ENCODE measurements at regions not wholly inside any gene's neighbourhood (a gene's known extent, or its start where the extent isn't known, plus 50 kb on each side); places are given as distances from the start of the nearest gene placed in this dataset.
"Not testable (repeated sequence)": the region's sequence is repeated elsewhere in the genome, so short reads cannot be mapped to it uniquely, and the experiment has no call there.

GRCh38 chr7:19537942-19538401, 170.9 kb downstream of the POLR1F start:
- intact Hi-C loops (cut with micrococcal nuclease), result no loop called here

- intact Hi-C loops (cut with micrococcal nuclease), result no loop called here
Observed at GRCh38 chr7:19533266-19533665, 175.6 kb downstream of the POLR1F start.

- intact Hi-C loops (cut with micrococcal nuclease), result no loop called here
Observed at GRCh38 chr7:19530852-19531251, 178.0 kb downstream of the POLR1F start.

- intact Hi-C loops (cut with micrococcal nuclease), result no loop called here
Observed at GRCh38 chr7:19530261-19530660, 178.6 kb downstream of the POLR1F start.

GRCh38 chr7:19526639-19527038, 182.2 kb downstream of the POLR1F start:
- intact Hi-C loops (cut with micrococcal nuclease), result no loop called here

GRCh38 chr7:19522486-19522885, 186.4 kb downstream of the POLR1F start:
- intact Hi-C loops (cut with micrococcal nuclease), result no loop called here

GRCh38 chr7:19520392-19520791, 188.4 kb downstream of the POLR1F start:
- intact Hi-C loops (cut with micrococcal nuclease), result no loop called here

- intact Hi-C loops (cut with micrococcal nuclease), result no loop called here
Observed at GRCh38 chr7:19519443-19520021, 189.3 kb downstream of the POLR1F start.

- intact Hi-C loops (cut with micrococcal nuclease), result not testable (repeated sequence)
Observed at GRCh38 chr7:19517546-19517945, 191.3 kb downstream of the POLR1F start.

GRCh38 chr7:19508821-19509220, 200.0 kb downstream of the POLR1F start:
- intact Hi-C loops (cut with micrococcal nuclease), result no loop called here

GRCh38 chr7:19508124-19508523, 200.7 kb downstream of the POLR1F start:
- intact Hi-C loops (cut with micrococcal nuclease), result no loop called here

- intact Hi-C loops (cut with micrococcal nuclease), result no loop called here
Observed at GRCh38 chr7:19491821-19492452, 216.9 kb downstream of the POLR1F start.

- intact Hi-C loops (cut with micrococcal nuclease), result no loop called here
Observed at GRCh38 chr7:19491371-19491770, 217.5 kb downstream of the POLR1F start.

GRCh38 chr7:19489162-19489820, 219.5 kb downstream of the POLR1F start:
- intact Hi-C loops (cut with micrococcal nuclease), result no loop called here

- intact Hi-C loops (cut with micrococcal nuclease), result no loop called here
Observed at GRCh38 chr7:19488056-19488455, 220.8 kb downstream of the POLR1F start.

GRCh38 chr7:19482628-19483027, 226.2 kb downstream of the POLR1F start:
- intact Hi-C loops (cut with micrococcal nuclease), result no loop called here

- intact Hi-C loops (cut with micrococcal nuclease), result no loop called here
Observed at GRCh38 chr7:19480383-19480782, 228.5 kb downstream of the POLR1F start.

- intact Hi-C loops (cut with micrococcal nuclease), result no loop called here
Observed at GRCh38 chr7:19470031-19470430, 238.8 kb downstream of the POLR1F start.

GRCh38 chr7:19465861-19466260, 243.0 kb downstream of the POLR1F start:
- intact Hi-C loops (cut with micrococcal nuclease), result no loop called here

GRCh38 chr7:19464751-19465150, 244.1 kb downstream of the POLR1F start:
- intact Hi-C loops (cut with micrococcal nuclease), result no loop called here

- intact Hi-C loops (cut with micrococcal nuclease), result no loop called here
Observed at GRCh38 chr7:19464241-19464640, 244.6 kb downstream of the POLR1F start.

- intact Hi-C loops (cut with micrococcal nuclease), result no loop called here
Observed at GRCh38 chr7:19463581-19463980, 245.3 kb downstream of the POLR1F start.

- intact Hi-C loops (cut with micrococcal nuclease), result no loop called here
Observed at GRCh38 chr7:19455623-19456022, 253.2 kb downstream of the POLR1F start.

Data from T-helper 1 cell treated with Interleukin-12 subunit alpha and Interleukin-12 subunit beta and Interleukin-4 antibody, amounts not matched to agents 30 ng/mL and 1 ng/mL, for 36 hours (primary cell).